ENCODE measurements at regions not wholly inside any gene's neighbourhood (a gene's known extent, or its start where the extent isn't known, plus 50 kb on each side); places are given as distances from the start of the nearest gene placed in this dataset.

GRCh38 chr21:20463362-20463761, 534.8 kb upstream of the NCAM2 start:
- TF ChIP-seq CTCF (IDR thresholded peaks at IDR 0.05) (no peak), POLR2A (IDR thresholded peaks at IDR 0.05) (no peak)
